ENCODE measurements at regions not wholly inside any gene's neighbourhood (a gene's known extent, or its start where the extent isn't known, plus 50 kb on each side); places are given as distances from the start of the nearest gene placed in this dataset.

DNA sequence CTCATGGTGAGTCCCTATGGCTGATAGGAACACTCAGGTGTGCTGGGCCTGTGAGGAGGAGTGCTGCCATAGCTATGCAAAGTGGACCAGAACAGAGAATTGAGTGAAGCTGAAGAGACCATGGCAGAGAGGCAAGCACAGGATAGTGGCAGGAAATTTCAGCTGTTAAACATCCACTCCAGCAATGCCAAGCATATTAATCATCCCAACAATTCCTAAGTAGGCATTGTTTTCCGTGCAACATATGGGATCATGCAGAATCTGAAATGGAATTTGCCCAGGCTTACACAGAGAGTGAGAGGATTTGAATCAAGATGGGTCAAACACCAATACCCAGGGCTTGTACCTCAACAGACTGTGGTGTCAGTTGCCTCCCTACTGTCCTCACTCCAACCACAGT lies 582.6 kb upstream of the UBE2E2 start:
- DNase-seq (ENCODE audit: low read depth), result peak; percentile 35
- H3K4me3 ChIP-seq (ENCODE audit: low read length), result no peak overlapping the region
- TF ChIP-seq, protein P1, sequence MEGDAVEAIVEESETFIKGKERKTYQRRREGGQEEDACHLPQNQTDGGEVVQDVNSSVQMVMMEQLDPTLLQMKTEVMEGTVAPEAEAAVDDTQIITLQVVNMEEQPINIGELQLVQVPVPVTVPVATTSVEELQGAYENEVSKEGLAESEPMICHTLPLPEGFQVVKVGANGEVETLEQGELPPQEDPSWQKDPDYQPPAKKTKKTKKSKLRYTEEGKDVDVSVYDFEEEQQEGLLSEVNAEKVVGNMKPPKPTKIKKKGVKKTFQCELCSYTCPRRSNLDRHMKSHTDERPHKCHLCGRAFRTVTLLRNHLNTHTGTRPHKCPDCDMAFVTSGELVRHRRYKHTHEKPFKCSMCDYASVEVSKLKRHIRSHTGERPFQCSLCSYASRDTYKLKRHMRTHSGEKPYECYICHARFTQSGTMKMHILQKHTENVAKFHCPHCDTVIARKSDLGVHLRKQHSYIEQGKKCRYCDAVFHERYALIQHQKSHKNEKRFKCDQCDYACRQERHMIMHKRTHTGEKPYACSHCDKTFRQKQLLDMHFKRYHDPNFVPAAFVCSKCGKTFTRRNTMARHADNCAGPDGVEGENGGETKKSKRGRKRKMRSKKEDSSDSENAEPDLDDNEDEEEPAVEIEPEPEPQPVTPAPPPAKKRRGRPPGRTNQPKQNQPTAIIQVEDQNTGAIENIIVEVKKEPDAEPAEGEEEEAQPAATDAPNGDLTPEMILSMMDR (IDR thresholded peaks at IDR 0.05; ENCODE audit: insufficient read depth, low read depth, low read length, missing control alignments), result no peak

DNA sequence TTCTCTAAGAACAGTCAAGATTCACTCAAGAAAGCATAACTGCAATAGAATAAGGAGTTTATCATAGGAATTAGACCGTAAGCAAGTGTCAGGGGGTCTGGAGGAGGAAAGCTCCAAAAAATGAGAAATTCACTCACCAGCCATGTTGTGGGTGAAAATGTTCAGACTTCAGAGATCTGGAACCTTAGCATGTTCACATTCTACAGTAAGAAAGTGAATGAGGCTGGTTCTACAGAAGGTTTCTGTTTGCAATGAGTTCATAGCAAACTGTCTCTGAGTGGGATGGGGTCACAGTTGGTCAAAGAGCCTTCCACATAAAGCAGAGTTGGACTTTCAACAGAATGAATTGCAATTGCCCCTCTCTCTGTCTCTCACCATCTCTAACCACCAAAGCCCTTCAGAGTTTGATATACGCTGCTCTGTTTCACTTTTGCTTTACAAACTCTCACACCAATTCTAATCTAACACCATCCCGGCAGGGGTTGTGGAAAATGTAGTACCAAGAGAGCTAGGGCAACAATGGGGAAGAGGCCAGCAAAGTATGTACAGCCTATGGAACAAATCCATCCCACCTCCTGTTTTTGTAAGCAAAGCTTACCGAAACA lies 581.8 kb upstream of the UBE2E2 start:
- no peak for DNase-seq (ENCODE audit: low read depth)

DNA sequence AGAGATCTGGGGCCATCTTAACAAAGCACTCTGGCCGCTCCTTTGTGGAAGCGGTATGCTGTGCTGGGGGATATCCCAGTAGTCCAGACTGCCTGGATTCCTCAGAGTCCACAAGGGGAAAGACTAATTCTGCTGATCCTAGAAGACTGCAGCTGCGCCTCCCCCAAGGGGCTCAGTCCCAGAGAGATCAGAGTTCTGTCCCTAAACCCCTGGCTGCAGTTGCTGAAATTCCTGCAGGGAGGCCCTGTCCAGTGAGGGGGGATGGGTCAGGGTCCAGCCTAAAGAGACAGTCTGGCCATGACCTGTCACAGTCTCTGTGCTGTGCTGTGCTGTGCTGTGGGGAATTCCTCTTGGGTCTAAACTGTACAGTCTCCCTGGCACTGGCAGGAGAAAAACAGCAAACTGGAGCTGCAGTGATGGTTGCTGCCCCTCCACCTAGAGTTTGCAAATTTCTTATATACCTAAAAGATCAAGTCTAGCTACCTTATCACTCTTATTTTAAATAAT lies 575.1 kb upstream of the UBE2E2 start:
- H3K4me3 ChIP-seq (ENCODE audit: low read length), result no peak overlapping the region
- DNase-seq (ENCODE audit: low read depth), result no peak
- TF ChIP-seq, protein P1 (IDR thresholded peaks at IDR 0.05; ENCODE audit: insufficient read depth, low read depth, low read length, missing control alignments), result no peak

More for the DNA sequence above, 581.8 kb upstream of the UBE2E2 start:
- no peak overlapping the region for H3K4me3 ChIP-seq (ENCODE audit: low read length)
- TF ChIP-seq, protein P1 (IDR thresholded peaks at IDR 0.05; ENCODE audit: insufficient read depth, low read depth, low read length, missing control alignments), result no peak

- no peak overlapping the region for H3K4me3 ChIP-seq (ENCODE audit: low read length)
- no peak for DNase-seq (ENCODE audit: low read depth)
- TF ChIP-seq, protein P1 (IDR thresholded peaks at IDR 0.05; ENCODE audit: insufficient read depth, low read depth, low read length, missing control alignments), result no peak
Measured at GRCh38 chr3:22632536-22632935, 570.6 kb upstream of the UBE2E2 start.

GRCh38 chr3:22634433-22634832 lies 568.7 kb upstream of the UBE2E2 start:
- no peak overlapping the region for H3K4me3 ChIP-seq (ENCODE audit: low read length)
- no peak for DNase-seq (ENCODE audit: low read depth)
- TF ChIP-seq, protein P1 (IDR thresholded peaks at IDR 0.05; ENCODE audit: insufficient read depth, low read depth, low read length, missing control alignments), result no peak

GRCh38 chr3:22659651-22660475 lies 543.3 kb upstream of the UBE2E2 start:
- H3K4me3 ChIP-seq (ENCODE audit: low read length), result no peak overlapping the region
- peak; percentile 61 for DNase-seq (ENCODE audit: low read depth)
- TF ChIP-seq, protein P1 (IDR thresholded peaks at IDR 0.05; ENCODE audit: insufficient read depth, low read depth, low read length, missing control alignments), result no peak

Measured in epithelial cell of esophagus (primary cell).